Natural killer cell (primary cell): ENCODE measurements at regions not wholly inside any gene's neighbourhood (a gene's known extent, or its start where the extent isn't known, plus 50 kb on each side); places are given as distances from the start of the nearest gene placed in this dataset.

Experiments
- ATAC-seq, 3 donors: fragments of 150-1000 bp in 2 of 3; fragments of 200-7000 bp in 1 of 3; cut with Tn5 transposase; 1 replicate in 1 of 3; 2 replicates in 2 of 3; pipeline ENCODE4 v1.10.0; 2021; ENCODE audit warnings: mild to moderate bottlenecking in 2 of 3, moderate library complexity in 2 of 3
- DNase-seq, 2 donors: peaks; one replicate each; pipeline versions ENCODE4 v3.0.0 to v3.0.0-alpha.2; 2013 to 2021; ENCODE audit warnings: mixed read lengths in 1 of 2
- H3K27ac ChIP-seq: one replicate; pipeline ENCODE4 v1.5.1; 2013; ENCODE audit warnings: mild to moderate bottlenecking, low read length
- H3K27me3 ChIP-seq: one replicate; pipeline ENCODE4 v1.6.1; 2013; ENCODE audit warnings: low read length; ENCODE audit not compliant: control insufficient read depth, insufficient read depth
- H3K36me3 ChIP-seq: one replicate; pipeline ENCODE4 v1.6.1; 2013; ENCODE audit warnings: low read length; ENCODE audit not compliant: control insufficient read depth, insufficient read depth
- H3K4me1 ChIP-seq: one replicate; pipeline ENCODE4 v1.6.1; 2013; ENCODE audit warnings: low read length; ENCODE audit not compliant: control insufficient read depth, insufficient read depth
- H3K4me3 ChIP-seq: one replicate; pipeline ENCODE4 v1.5.1; 2013; ENCODE audit warnings: low read length
- H3K9me3 ChIP-seq: one replicate; pipeline ENCODE4 v1.6.1; 2013; ENCODE audit warnings: low read length; ENCODE audit not compliant: control insufficient read depth, insufficient read depth
- H3K27ac Mint-ChIP-seq, 2 donors: one replicate each; pipeline ENCODE4 v1.8.0; 2022; ENCODE audit warnings: mild to moderate bottlenecking in 2 of 2, mixed read lengths in 2 of 2, moderate library complexity in 1 of 2
- H3K27me3 Mint-ChIP-seq, 2 donors: one replicate each; pipeline ENCODE4 v1.8.0; 2022; ENCODE audit warnings: low read depth in 2 of 2, mixed read lengths in 2 of 2
- H3K36me3 Mint-ChIP-seq: one replicate; pipeline ENCODE4 v1.8.0; 2022; ENCODE audit warnings: mixed read lengths
- H3K4me1 Mint-ChIP-seq, 2 donors: one replicate each; pipeline ENCODE4 v1.8.0; 2022; ENCODE audit warnings: mixed read lengths in 2 of 2
- H3K4me3 Mint-ChIP-seq: one replicate; pipeline ENCODE4 v1.8.0; 2022; ENCODE audit warnings: mild to moderate bottlenecking, moderate library complexity, mixed read lengths
- H3K9me3 Mint-ChIP-seq, 2 donors: one replicate each; pipeline ENCODE4 v1.8.0; 2022; ENCODE audit warnings: mixed read lengths in 2 of 2
- CTCF ChIP-seq: fragments of 200-600 bp; IDR thresholded peaks from one replicate; pipeline ENCODE4 v1.8.0; 2022; ENCODE audit warnings: antibody characterized with exemption
- WGBS: methylation state at CpG from one replicate; pipeline ENCODE4 v1.1.7; 2013; ENCODE audit warnings: missing lambda C conversion rate; ENCODE audit not compliant: insufficient coverage; 5-methylcytosine and 5-hydroxymethylcytosine counted together
- intact Hi-C: fragments of 100-400 bp; cut with micrococcal nuclease; formaldehyde crosslinking; loops from one replicate; pipeline ENCODE4 v1.14.2; 2022

- Mint-ChIP-seq H3K27me3 (peaks cover 0 to 3% of the 10 kb centered on the region in 2 donors), H3K36me3 (no peaks in the 10 kb centered on the region), H3K9me3 (no peaks in the 10 kb centered on the region), H3K4me3 (no peak overlapping the region), H3K27ac (no peak overlapping the region), H3K4me1 (no peaks in the 10 kb centered on the region)
- Histone ChIP-seq H3K9me3 (no peaks in the 10 kb centered on the region), H3K4me3 (no peak overlapping the region), H3K36me3 (no peaks in the 10 kb centered on the region), H3K27ac (no peak overlapping the region), H3K4me1 (no peaks in the 10 kb centered on the region), H3K27me3 (no peaks in the 10 kb centered on the region)
- WGBS, result 65% methylated on average over 1 of the region's 1 CpG
- DNase-seq (no peak), ATAC-seq (no peak)
- no peak for TF ChIP-seq CTCF
- intact Hi-C loops, result no loop called here
These were observed 181.7 kb downstream of the UQCRFS1 start for GRCh38 chr19:29031216-29031615.

GRCh38 chr19:29029268-29029958 lies 183.5 kb downstream of the UQCRFS1 start:
- Histone ChIP-seq H3K36me3 (no peaks in the 10 kb centered on the region), H3K27ac (no peak overlapping the region), H3K27me3 (no peaks in the 10 kb centered on the region), H3K4me1 (no peaks in the 10 kb centered on the region), H3K9me3 (no peaks in the 10 kb centered on the region), H3K4me3 (no peak overlapping the region)
- Mint-ChIP-seq H3K27ac (no peak overlapping the region), H3K4me1 (no peaks in the 10 kb centered on the region), H3K9me3 (no peaks in the 10 kb centered on the region), H3K4me3 (no peak overlapping the region), H3K27me3 (no peaks in the 10 kb centered on the region), H3K36me3 (no peaks in the 10 kb centered on the region)
- intact Hi-C loops, result no loop called here
- DNase-seq (no peak), ATAC-seq (no peak)
- TF ChIP-seq CTCF, result no peak
- WGBS, result 88% methylated on average over 11 of the region's 11 CpGs

GRCh38 chr19:29022599-29022998 lies 190.4 kb downstream of the UQCRFS1 start:
- intact Hi-C loops, result no loop called here
- Mint-ChIP-seq H3K36me3 (no peaks in the 10 kb centered on the region), H3K27ac (no peak overlapping the region), H3K9me3 (no peaks in the 10 kb centered on the region), H3K4me1 (no peaks in the 10 kb centered on the region), H3K4me3 (no peak overlapping the region), H3K27me3 (no peaks in the 10 kb centered on the region)
- ATAC-seq, result no peak
- no peak overlapping the region for H3K4me3 ChIP-seq
- no peak overlapping the region for H3K27ac ChIP-seq
- no peaks in the 10 kb centered on the region for H3K36me3 ChIP-seq
- H3K4me1 ChIP-seq, result no peaks in the 10 kb centered on the region
- TF ChIP-seq CTCF, result no peak
- WGBS, result 48% methylated on average over 8 of the region's 8 CpGs
- H3K9me3 ChIP-seq, result no peaks in the 10 kb centered on the region
- DNase-seq, result no peak
- no peaks in the 10 kb centered on the region for H3K27me3 ChIP-seq

- Mint-ChIP-seq H3K27ac (no peak overlapping the region), H3K36me3 (no peaks in the 10 kb centered on the region), H3K4me3 (no peak overlapping the region), H3K27me3 (no peaks in the 10 kb centered on the region), H3K9me3 (no peaks in the 10 kb centered on the region), H3K4me1 (no peaks in the 10 kb centered on the region)
- H3K4me3 ChIP-seq, result no peak overlapping the region
- intact Hi-C loops, result no loop called here
- no peaks in the 10 kb centered on the region for H3K27me3 ChIP-seq
- no peak overlapping the region for H3K27ac ChIP-seq
- TF ChIP-seq CTCF, result no peak
- DNase-seq, result no peak
- 87% methylated on average over 10 of the region's 10 CpGs for WGBS
- ATAC-seq, result no peak
- no peaks in the 10 kb centered on the region for H3K9me3 ChIP-seq
- H3K4me1 ChIP-seq, result no peaks in the 10 kb centered on the region
- no peaks in the 10 kb centered on the region for H3K36me3 ChIP-seq
These were observed 190.8 kb downstream of the UQCRFS1 start for GRCh38 chr19:29022165-29022564.
